ENCODE measurements at regions not wholly inside any gene's neighbourhood (a gene's known extent, or its start where the extent isn't known, plus 50 kb on each side); places are given as distances from the start of the nearest gene placed in this dataset.
A peak's percentile ranks its signal among the peaks of the same experiment; 100 is the strongest.

GRCh38 chr1:91575909-91576519 lies 75.4 kb downstream of the CDC7 start:
- no peak for DNase-seq

GRCh38 chr1:91578320-91579109 lies 77.9 kb downstream of the CDC7 start:
- no peak for DNase-seq

DNA sequence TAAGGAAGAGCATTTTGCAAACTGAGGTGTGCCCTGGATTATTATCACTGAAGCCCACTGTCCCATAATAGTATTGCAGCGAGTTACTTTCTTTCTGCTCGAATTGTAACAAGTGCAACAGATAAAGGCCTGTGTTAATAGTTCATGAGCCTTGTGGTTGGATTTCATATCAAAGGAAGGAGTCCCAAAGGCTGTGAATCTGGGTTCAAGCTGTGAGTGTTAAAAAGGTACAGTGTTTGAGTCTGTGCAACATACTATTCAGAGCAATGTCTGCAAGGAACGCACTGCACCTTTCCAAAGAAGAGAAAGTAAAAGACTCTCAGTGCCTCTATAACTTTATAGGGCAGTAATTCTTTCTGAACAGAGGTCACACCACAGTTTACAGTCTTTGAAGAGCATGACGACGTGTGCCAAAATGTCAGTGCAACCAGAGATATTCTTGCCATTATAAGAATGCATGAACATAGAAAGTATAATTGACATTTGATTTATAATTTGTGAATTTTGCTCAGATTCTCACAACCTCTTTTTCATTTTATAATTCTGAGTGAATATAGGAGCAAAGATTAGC lies 79.1 kb downstream of the CDC7 start:
- no peak for DNase-seq

GRCh38 chr1:91582431-91582921 lies 81.8 kb downstream of the CDC7 start:
- DNase-seq: no peak

GRCh38 chr1:91583326-91583755 lies 82.7 kb downstream of the CDC7 start:
- DNase-seq: no peak

DNA sequence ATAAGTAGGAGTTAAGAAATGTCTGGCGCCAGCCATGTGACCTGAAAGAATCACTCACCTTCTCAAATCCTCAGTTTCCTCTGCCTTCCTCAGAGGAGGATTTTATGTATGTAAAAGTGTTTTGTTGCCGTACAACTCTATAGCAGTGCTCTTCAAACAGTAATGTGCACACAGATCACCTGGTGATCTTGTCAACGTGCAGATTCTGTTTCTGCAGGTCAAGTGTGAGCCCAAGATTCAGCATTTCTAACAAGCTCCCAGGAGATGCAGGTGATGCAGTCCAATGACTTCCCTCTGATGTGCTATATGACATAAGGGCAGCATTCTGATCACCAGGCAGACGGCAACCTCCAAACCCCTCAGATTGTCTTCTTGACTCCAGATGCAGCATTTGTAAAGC lies 83.7 kb downstream of the CDC7 start:
- DNase-seq: no peak

GRCh38 chr1:91584878-91585277 lies 84.2 kb downstream of the CDC7 start:
- DNase-seq: no peak

- no peak for DNase-seq
These were observed 84.9 kb downstream of the CDC7 start for GRCh38 chr1:91585502-91585901.

DNA sequence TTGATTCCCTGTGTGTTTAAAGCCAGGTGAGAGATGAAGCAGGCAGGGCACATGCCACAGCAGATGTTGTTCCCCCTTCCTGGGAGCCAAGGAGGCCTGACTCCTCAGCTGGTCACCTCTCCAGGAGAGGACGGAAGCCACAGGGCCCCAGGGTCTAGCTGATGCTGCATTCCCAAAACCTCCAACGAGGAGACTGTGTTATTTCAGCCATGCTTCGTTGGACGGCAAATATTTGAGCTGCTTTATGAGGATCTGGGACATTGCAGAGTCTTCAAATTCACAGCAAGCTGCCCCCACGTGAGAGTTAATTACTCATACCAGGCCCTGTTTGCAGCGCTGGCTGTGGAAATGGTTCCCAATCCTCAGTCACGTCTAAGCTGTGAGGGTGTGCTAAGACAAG lies 85.3 kb downstream of the CDC7 start:
- DNase-seq: no peak

GRCh38 chr1:91589437-91589836 lies 88.8 kb downstream of the CDC7 start:
- DNase-seq: no peak

GRCh38 chr1:91591175-91591974 lies 90.7 kb downstream of the CDC7 start:
- peak; percentile 6 for DNase-seq

DNA sequence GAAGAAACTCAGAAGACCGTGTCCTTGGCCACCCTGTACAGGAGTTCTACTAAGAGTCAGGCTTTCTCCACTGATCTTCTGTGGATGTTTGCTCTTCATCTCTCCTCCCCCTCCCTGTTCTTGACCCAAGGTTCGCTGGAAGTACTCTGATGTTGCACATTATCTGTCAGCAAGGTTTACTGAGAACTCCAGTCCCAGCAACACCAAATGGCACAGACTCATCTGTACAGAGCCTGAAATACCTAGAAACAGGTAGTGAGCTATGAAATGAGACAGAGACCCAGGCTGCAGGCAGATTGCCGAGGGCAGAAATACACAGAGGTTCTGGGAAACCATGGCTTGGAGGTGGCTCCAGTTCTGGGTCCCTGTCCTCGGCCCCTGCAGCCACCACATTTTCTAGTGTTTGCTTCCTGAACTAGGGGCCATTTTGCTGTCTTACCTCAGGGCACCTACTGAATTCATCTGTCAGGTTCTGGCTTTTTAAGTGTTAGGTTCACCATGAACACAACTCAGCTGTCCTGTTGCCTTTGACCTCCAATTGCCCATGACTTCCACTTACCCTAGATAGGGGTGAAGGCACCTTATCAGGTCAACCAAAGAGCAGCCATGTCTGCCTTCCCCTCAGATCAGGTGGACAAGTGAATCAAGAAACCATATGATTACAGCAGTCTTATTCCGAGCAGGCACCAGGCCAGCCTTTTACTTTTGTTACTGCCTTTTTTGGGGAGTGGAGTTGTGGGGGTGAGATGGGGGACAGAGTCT lies 92.2 kb downstream of the CDC7 start:
- no peak for DNase-seq

DNA sequence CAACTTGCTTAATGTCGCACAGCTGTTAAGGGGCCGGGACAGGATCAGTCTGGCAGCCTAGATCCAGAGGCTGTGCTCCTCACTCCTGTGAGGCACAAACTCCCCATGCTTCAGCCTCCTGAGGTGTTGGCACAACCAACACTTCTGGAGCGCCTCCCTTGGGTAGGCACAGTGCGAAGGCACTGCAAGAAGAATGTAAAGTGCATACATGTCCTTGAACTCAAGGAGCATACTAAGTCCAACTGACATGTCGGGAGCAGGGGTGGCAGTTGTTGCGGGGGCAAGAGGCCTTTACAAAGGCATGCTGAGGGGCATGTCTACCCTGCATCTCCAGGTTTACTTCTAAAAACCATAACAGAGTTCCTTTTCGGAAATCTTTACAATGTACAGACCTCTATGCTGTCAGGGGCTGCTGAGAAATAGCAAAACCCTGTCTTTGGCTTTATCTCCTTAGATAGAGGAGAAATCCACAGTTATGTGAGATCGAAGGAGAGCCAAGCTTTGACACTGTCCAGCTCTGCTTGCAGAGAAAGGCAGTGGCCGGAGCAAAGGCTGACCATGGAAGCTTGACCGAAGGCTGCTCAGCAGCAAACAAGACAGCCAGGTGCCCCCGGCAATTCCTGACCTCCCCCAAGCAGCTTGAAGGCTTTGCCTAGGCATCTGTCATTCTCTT lies 93.9 kb downstream of the CDC7 start:
- no peak for DNase-seq

- peak; percentile 20 for DNase-seq
These were observed 95.8 kb downstream of the CDC7 start for GRCh38 chr1:91596474-91596873.

DNA sequence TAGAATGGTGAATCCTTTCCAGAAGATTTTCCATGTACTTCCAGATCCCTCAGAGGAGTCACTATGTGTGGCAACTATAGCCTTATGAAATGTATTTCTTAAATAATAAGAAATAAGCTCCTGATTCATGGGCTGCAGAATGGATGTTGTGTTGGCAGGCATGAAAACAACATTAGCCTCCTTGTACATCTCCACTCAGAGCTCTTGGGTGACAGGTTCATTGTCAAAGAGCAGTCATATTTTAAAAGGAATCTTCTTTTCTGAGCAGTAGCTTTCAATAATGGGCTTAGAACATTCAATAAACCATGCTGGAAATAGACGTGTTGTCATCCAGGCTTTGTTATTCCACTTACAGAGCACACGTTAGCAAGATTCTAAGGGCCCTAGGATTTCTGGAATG lies 96.6 kb downstream of the CDC7 start:
- no peak for DNase-seq

DNA sequence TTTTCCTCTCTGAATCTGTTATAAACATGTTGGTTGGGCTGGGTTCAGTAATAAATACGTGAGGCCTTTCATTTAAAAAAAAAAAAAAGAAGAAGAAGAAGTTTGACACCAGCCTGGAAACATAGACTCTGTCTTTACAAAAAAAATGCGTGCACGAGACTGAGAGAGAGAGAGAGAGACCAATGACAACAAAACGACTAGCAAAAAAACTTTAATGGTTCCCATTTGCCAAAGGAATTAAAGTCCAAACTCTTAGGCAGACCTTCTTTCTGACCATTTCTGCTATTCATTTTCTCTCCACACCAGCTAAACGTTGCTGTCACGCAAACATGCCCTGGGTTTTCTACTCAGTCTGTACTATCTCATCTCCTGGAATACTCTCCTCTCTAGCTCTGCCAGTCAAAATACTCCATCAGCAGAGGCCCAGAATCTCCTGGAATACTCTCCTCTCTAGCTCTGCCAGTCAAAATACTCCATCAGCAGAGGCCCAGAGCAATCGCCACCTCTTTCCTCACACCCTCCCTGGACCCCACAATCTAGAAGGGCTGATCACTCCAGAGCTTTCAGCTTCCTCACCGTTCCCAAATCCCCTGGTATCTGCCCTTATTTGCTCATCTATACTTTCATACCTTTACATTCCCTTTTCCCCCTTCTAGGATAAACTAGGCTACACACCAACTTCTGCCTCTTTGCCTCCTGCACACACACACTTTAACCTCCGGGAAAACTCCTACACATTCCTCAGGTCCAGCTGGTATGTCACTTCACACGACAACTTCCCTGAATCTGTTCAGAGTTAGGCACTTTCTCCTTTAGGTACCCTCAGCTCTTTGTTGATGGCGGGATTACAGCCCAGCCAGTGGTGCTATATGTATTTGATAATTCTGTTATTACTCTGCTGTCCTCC lies 100.0 kb downstream of the CDC7 start:
- no peak for DNase-seq

DNA sequence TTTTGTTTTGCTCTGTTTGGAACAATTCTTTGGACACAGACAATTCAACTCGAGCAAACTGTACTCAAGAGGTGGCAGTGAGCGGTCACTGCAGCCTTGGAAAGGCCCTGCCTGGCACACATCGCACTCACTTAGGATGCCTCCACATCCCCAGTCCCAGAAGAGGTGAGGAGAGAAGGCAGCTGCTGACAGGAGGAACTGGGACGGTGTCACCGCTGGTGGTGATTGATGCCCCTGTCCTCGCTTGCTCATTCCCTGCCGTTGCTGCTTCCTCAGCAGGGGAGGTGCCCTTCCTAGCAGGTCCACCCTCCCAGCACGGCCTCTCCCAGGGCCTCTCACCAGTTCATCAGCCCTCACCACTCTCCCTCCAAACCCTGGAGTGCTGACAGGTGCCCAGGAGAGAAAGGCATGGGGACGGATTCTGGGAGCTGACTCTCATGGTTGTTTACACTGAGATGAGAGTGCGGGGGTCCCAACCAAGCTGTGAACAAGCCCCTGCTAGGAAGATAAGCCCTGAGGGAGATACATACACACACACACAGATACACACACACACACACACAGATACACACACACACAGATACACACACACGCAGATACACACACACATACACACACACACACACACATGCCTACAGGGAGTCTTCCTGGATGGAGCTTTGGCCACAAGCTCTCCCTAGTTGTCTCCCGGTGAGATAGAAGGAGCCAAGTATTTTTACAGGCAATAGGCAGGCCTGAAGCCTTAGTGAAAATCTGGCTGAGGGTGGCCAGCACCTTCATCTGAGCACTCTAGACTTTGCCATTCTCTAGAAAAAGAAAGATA lies 101.1 kb downstream of the CDC7 start:
- no peak for DNase-seq

- DNase-seq: no peak
These were observed 102.8 kb downstream of the CDC7 start for GRCh38 chr1:91603409-91603808.

DNA sequence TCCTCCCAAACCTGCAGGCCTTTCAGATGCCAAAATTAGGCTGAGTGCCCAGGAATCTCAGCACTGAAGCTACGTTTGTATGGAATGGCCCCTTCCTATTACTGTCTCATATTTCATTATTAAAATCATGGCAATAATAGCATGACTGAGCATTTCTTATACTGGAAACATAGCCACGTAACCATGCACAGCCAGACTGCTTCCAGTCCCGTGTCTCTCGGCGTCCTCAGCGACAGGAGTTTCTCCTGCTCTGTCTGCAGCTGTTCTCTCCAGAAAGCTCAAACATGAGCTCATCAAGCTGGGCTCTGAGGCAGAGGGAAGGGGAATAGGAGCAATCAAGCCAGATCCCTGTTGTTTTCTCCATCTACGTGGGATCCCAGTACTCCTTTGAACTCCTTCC lies 104.0 kb downstream of the CDC7 start:
- no peak for DNase-seq

- DNase-seq: no peak
These were observed 104.9 kb downstream of the CDC7 start for GRCh38 chr1:91605566-91605965.

Measured in CD4-positive, alpha-beta T cell treated with Interleukin-4 for 4 hours (primary cell).